ENCODE measurements at regions not wholly inside any gene's neighbourhood (a gene's known extent, or its start where the extent isn't known, plus 50 kb on each side); places are given as distances from the start of the nearest gene placed in this dataset.

GRCh38 chr5:5678909-5679308 lies 256.4 kb downstream of the ICE1 start:
- no peak for TF ChIP-seq CTCF (IDR thresholded peaks at IDR 0.05)
- no peak for TF ChIP-seq POLR2A (IDR thresholded peaks at IDR 0.05)
